Nephron (organoid): ENCODE measurements at regions not wholly inside any gene's neighbourhood (a gene's known extent, or its start where the extent isn't known, plus 50 kb on each side); places are given as distances from the start of the nearest gene placed in this dataset.

Experiments
- H3K27ac Mint-ChIP-seq, 3 experiments: 2 replicates each; pipeline ENCODE4 v1.8.0; 2020; ENCODE audit warnings: mixed read lengths in 3 of 3, mild to moderate bottlenecking in 2 of 3, moderate library complexity in 1 of 3
- H3K27me3 Mint-ChIP-seq: 2 replicates; pipeline ENCODE4 v1.8.0; 2021; ENCODE audit warnings: low read depth, mild to moderate bottlenecking, moderate library complexity, mixed read lengths
- H3K36me3 Mint-ChIP-seq: 2 replicates; pipeline ENCODE4 v1.8.0; 2020; ENCODE audit warnings: low read depth, mixed read lengths
- H3K4me1 Mint-ChIP-seq: 2 replicates; pipeline ENCODE4 v1.8.0; 2020; ENCODE audit warnings: mixed read lengths
- H3K4me3 Mint-ChIP-seq, 3 experiments: 2 replicates each; pipeline ENCODE4 v1.8.0; 2020; ENCODE audit warnings: mild to moderate bottlenecking in 3 of 3, mixed read lengths in 3 of 3, moderate library complexity in 2 of 3
- H3K9me3 Mint-ChIP-seq: 2 replicates; pipeline ENCODE4 v1.8.0; 2020; ENCODE audit warnings: mixed read lengths
- CTCF ChIP-seq, 3 experiments: fragments of 200-600 bp; sonication (generic); IDR thresholded peaks; one replicate each; pipeline ENCODE4 v1.5.0; 2021; ENCODE audit warnings: antibody characterized with exemption in 3 of 3; ENCODE audit not compliant: unreplicated experiment in 3 of 3

- TF ChIP-seq CTCF (IDR thresholded peaks at IDR 0.05; ENCODE audit: unreplicated experiment in 3 of 3) = no peak
- no peaks in the 10 kb centered on the region for H3K36me3 Mint-ChIP-seq
- H3K4me3 Mint-ChIP-seq = no peak overlapping the region
- no peak overlapping the region for H3K27ac Mint-ChIP-seq
- H3K9me3 Mint-ChIP-seq = peaks cover 3% of the 10 kb centered on the region
- peaks cover 7% of the 10 kb centered on the region for H3K4me1 Mint-ChIP-seq
- H3K27me3 Mint-ChIP-seq = no peaks in the 10 kb centered on the region
These were observed 200.1 kb upstream of the ZNF717 start for GRCh38 chr3:75985432-75985831.

- no peak overlapping the region for H3K27ac Mint-ChIP-seq
- no peaks in the 10 kb centered on the region for H3K27me3 Mint-ChIP-seq
- no peaks in the 10 kb centered on the region for H3K36me3 Mint-ChIP-seq
- no peak overlapping the region for H3K4me3 Mint-ChIP-seq
- no peak for TF ChIP-seq CTCF (IDR thresholded peaks at IDR 0.05; ENCODE audit: unreplicated experiment in 3 of 3)
- H3K9me3 Mint-ChIP-seq = no peaks in the 10 kb centered on the region
- H3K4me1 Mint-ChIP-seq = peaks cover 5% of the 10 kb centered on the region
These were observed 224.9 kb upstream of the ZNF717 start for GRCh38 chr3:76010252-76010651.

- TF ChIP-seq CTCF (IDR thresholded peaks at IDR 0.05; ENCODE audit: unreplicated experiment in 3 of 3) = no peak
- H3K4me3 Mint-ChIP-seq = no peak overlapping the region
- H3K36me3 Mint-ChIP-seq = no peaks in the 10 kb centered on the region
- peaks cover 5% of the 10 kb centered on the region for H3K4me1 Mint-ChIP-seq
- peak overlapping the region in 1 of 3 experiments; percentile 38 for H3K27ac Mint-ChIP-seq
- no peaks in the 10 kb centered on the region for H3K9me3 Mint-ChIP-seq
- H3K27me3 Mint-ChIP-seq = no peaks in the 10 kb centered on the region
These were observed 225.8 kb upstream of the ZNF717 start for GRCh38 chr3:76011121-76011520.

GRCh38 chr3:76015496-76015895 lies 230.1 kb upstream of the ZNF717 start:
- Mint-ChIP-seq H3K36me3 (no peaks in the 10 kb centered on the region), H3K27ac (no peak overlapping the region), H3K4me1 (no peaks in the 10 kb centered on the region), H3K27me3 (no peaks in the 10 kb centered on the region), H3K9me3 (no peaks in the 10 kb centered on the region), H3K4me3 (no peak overlapping the region)
- TF ChIP-seq CTCF (IDR thresholded peaks at IDR 0.05; ENCODE audit: unreplicated experiment in 3 of 3) = no peak

GRCh38 chr3:76016111-76016510 lies 230.8 kb upstream of the ZNF717 start:
- no peak overlapping the region for H3K4me3 Mint-ChIP-seq
- no peak for TF ChIP-seq CTCF (IDR thresholded peaks at IDR 0.05; ENCODE audit: unreplicated experiment in 3 of 3)
- no peaks in the 10 kb centered on the region for H3K36me3 Mint-ChIP-seq
- H3K9me3 Mint-ChIP-seq = no peaks in the 10 kb centered on the region
- H3K27ac Mint-ChIP-seq = no peak overlapping the region
- H3K4me1 Mint-ChIP-seq = no peaks in the 10 kb centered on the region
- no peaks in the 10 kb centered on the region for H3K27me3 Mint-ChIP-seq

- Mint-ChIP-seq H3K27ac (no peak overlapping the region), H3K4me3 (no peak overlapping the region), H3K9me3 (no peaks in the 10 kb centered on the region), H3K27me3 (no peaks in the 10 kb centered on the region), H3K4me1 (no peaks in the 10 kb centered on the region), H3K36me3 (no peaks in the 10 kb centered on the region)
- TF ChIP-seq CTCF (IDR thresholded peaks at IDR 0.05; ENCODE audit: unreplicated experiment in 3 of 3) = no peak
These were observed 231.6 kb upstream of the ZNF717 start for GRCh38 chr3:76016769-76017439.
